DND-41 (cell line): ENCODE measurements at regions not wholly inside any gene's neighbourhood (a gene's known extent, or its start where the extent isn't known, plus 50 kb on each side); places are given as distances from the start of the nearest gene placed in this dataset.

Experiments used
- CTCF ChIP-seq: IDR thresholded peaks from 2 replicates; pipeline ENCODE4 v1.5.1; 2012; ENCODE audit warnings: borderline replicate concordance, low read length, moderate library complexity, mild to moderate bottlenecking; ENCODE audit not compliant: poor library complexity, severe bottlenecking; ENCODE audit errors: extremely low read depth
- EZH2 ChIP-seq: IDR thresholded peaks from 3 replicates; pipeline ENCODE4 v1.6.1; 2012; ENCODE audit warnings: borderline replicate concordance, low read depth, mild to moderate bottlenecking, moderate library complexity, low read length, inconsistent platforms; ENCODE audit not compliant: severe bottlenecking

GRCh38 chr2:147657086-147658000, 187.5 kb upstream of the ACVR2A start:
- TF ChIP-seq CTCF: no peak
- TF ChIP-seq EZH2: no peak
